AG04449 (cell line): ENCODE measurements at regions not wholly inside any gene's neighbourhood (a gene's known extent, or its start where the extent isn't known, plus 50 kb on each side); places are given as distances from the start of the nearest gene placed in this dataset.

ENCODE experiments used
- CTCF ChIA-PET: fragments of 350-600 bp; formaldehyde crosslinking; extraction: SDS; loops from one replicate; lab custom pipeline; 2021; ENCODE audit warnings: antibody characterized with exemption; lab: Yijun Ruan, JAX
- POLR2A ChIA-PET: fragments of 400-600, 350-600 bp; formaldehyde crosslinking; extraction: SDS; loops from one replicate; lab custom pipeline; 2020; ENCODE audit warnings: antibody characterized with exemption, inconsistent platforms; lab: Yijun Ruan, JAX
- DNase-seq: peaks from one replicate; pipeline ENCODE4 v3.0.0-alpha.2; 2010; ENCODE audit warnings: low read depth, low spot score
- H3K4me3 ChIP-seq: 2 replicates; pipeline ENCODE4 v1.5.1; 2011; ENCODE audit warnings: low read depth, mild to moderate bottlenecking, control low read depth, low read length
- TF ChIP-seq, protein P1 (sequence below): IDR thresholded peaks from one replicate; pipeline ENCODE4 v1.5.1; 2011; ENCODE audit warnings: mild to moderate bottlenecking, moderate library complexity, low read length, control low read depth, inconsistent platforms; ENCODE audit not compliant: insufficient read depth; ENCODE audit errors: missing control alignments

GRCh38 chr14:65226824-65227604, 124.7 kb upstream of the MAX start:
- ChIA-PET CTCF (interaction anchor here (1.0 to 3.6 kb wide), 6 partner anchors 8 to 185 kb away, joined by 3 to 38 read pairs (median 4); partner anchors contain the start of gene FUT8), POLR2A (interaction anchor here (1.2 to 1.3 kb wide), 2 partner anchors 9 to 185 kb away, joined by 3 to 4 read pairs; partner anchors contain the start of gene FUT8)
- H3K4me3 ChIP-seq, result no peak overlapping the region
- no peak for DNase-seq
- TF ChIP-seq, protein P1, sequence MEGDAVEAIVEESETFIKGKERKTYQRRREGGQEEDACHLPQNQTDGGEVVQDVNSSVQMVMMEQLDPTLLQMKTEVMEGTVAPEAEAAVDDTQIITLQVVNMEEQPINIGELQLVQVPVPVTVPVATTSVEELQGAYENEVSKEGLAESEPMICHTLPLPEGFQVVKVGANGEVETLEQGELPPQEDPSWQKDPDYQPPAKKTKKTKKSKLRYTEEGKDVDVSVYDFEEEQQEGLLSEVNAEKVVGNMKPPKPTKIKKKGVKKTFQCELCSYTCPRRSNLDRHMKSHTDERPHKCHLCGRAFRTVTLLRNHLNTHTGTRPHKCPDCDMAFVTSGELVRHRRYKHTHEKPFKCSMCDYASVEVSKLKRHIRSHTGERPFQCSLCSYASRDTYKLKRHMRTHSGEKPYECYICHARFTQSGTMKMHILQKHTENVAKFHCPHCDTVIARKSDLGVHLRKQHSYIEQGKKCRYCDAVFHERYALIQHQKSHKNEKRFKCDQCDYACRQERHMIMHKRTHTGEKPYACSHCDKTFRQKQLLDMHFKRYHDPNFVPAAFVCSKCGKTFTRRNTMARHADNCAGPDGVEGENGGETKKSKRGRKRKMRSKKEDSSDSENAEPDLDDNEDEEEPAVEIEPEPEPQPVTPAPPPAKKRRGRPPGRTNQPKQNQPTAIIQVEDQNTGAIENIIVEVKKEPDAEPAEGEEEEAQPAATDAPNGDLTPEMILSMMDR, result no peak

DNA sequence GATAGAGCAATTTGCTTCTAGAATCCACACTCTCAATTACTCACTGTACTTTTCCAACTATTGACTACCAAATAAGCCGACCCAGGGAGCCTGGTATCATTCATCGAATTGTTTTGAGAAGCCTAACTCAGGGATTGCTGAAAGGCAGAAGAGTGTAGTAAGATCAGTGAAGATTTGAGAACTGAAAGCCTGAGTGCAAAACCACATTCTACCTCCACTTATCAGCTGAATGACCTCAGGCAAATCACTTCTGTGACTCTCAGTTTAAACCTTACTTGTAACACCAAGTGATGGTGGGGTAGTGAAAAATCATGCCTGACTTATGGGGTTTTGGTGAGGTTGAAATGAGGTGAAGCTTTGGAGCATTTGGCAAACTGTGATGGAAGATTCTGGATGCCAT, 126.1 kb upstream of the MAX start:
- ChIA-PET POLR2A (no interaction called here), CTCF (interaction anchor here (1.2 to 2.8 kb wide), 2 partner anchors 183 to 186 kb away, joined by 3 to 11 read pairs; no protein-coding TSS in a partner anchor)
- H3K4me3 ChIP-seq, result no peak overlapping the region
- DNase-seq, result no peak
- TF ChIP-seq, protein P1, result no peak

- TF ChIP-seq, protein P1, result no peak
- POLR2A ChIA-PET, result no interaction called here
- no peak overlapping the region for H3K4me3 ChIP-seq
- no peak for DNase-seq
- CTCF ChIA-PET, result interaction anchor here (1.2 to 2.8 kb wide), 4 partner anchors 8 to 185 kb away, joined by 3 to 11 read pairs (median 8); no protein-coding TSS in a partner anchor
Observed at GRCh38 chr14:65228956-65229747, 126.8 kb upstream of the MAX start.

DNA sequence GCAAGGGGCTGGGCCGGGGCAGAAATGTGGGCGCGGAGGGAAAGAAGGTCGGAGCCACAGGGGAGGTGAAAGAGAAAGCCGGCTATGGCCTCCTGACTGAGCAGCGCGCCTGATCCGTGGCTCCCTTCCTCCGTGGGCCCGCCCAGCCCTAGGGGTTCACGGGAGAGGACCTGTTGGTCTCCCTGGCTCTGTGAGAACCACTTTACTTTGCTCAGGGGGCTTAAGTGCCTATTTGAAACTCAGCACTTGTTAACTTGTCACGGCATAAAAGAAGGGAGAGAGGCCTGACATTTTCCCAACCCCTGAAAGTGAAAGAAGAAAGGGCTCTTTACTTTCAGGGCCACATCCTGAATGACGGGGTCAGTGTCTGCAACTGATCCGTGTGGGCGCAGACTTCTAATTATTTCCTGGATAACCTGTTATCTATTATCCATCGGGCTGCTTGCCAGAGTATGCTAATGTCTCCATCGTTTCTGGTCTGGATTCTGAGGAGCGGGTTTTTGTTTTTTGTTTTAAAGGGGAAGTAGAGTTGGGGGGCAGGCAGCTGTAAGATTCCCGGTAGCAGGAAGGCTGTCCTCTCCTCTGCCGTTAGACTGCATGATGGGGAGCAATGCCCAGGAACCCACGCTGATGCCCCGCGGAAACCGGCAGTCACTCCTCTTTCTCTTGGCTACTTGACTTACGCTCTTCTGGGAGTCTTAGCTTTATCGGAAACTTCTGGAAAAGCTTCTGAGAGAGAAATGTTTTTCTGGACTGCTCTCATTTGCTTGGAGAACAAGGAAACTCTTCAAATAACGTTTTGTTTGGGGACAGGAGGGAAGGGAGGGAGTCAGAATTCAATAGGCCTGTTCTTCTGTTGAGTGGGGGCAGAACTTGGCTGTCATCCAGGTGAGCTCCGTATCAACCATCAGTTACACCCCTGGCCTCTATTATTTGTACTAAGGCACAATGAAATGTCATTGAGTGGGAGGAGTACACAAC, 127.7 kb upstream of the MAX start:
- POLR2A ChIA-PET, result no interaction called here
- TF ChIP-seq, protein P1, result no peak
- peak overlapping the region; percentile 36 for H3K4me3 ChIP-seq
- CTCF ChIA-PET, result interaction anchor here (1.2 to 2.8 kb wide), 5 partner anchors 9 to 184 kb away, joined by 3 to 11 read pairs (median 6); no protein-coding TSS in a partner anchor
- no peak for DNase-seq

DNA sequence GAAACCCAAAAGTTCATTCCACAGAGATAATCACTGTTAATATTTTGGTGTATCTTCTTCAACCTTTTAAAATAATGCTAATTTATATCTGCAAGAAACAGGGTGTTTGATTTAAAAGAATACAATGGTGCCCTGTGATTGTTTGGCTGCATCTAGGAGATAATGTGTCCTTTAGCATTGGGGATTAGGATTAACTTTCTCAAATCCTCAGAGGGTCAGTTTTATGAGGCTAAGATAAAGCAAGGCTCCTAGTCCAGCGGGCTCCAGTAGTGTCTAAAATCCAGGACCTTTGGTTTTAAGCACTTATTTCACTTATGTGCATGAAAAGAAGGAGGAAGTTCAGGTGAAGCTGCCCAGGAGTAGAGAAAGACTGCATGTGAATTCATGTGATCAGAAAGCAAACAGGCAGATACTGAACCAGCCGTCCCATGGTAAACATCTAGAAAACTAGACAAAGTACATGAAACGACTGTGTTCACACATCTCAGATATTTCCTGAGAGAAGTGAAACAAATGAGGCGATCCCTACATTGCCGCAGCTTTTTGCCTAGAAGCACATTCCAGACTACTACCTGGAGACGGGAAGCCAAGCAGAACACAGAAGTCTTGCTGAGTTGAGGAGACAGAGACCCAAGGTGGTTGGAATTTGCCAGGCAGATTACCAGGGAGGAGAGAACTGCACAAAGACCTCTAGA, 129.1 kb upstream of the MAX start:
- CTCF ChIA-PET, result interaction anchor here (1.0 to 1.9 kb wide), 4 partner anchors 10 to 180 kb away, joined by 3 to 10 read pairs (median 5); no protein-coding TSS in a partner anchor

More for the DNA sequence above, 129.1 kb upstream of the MAX start:
- POLR2A ChIA-PET, result interaction anchor here (1.1 kb wide), 1 partner anchor 180 kb away, joined by 3 read pairs; the partner anchor contains the start of gene FUT8
- no peak for DNase-seq
- TF ChIP-seq, protein P1, result no peak
- no peak overlapping the region for H3K4me3 ChIP-seq
